ENCODE measurements at regions not wholly inside any gene's neighbourhood (a gene's known extent, or its start where the extent isn't known, plus 50 kb on each side); places are given as distances from the start of the nearest gene placed in this dataset.

- Histone ChIP-seq H3K27me3 (peaks cover 0 to 4% of the 10 kb centered on the region in 2 donors), H3K36me3 (no peaks in the 10 kb centered on the region), H3K4me1 (no peaks in the 10 kb centered on the region), H3K4me3 (no peak overlapping the region), H3K9me3 (peaks cover 6 to 20% of the 10 kb centered on the region in 2 donors), H3K27ac (no peak overlapping the region)
- intact Hi-C loops (cut with DNase I; ENCODE audit: low total_unique reads) = no loop called here
- no peak for TF ChIP-seq CTCF (IDR thresholded peaks at IDR 0.05)
- no peak for TF ChIP-seq POLR2AphosphoS5 (IDR thresholded peaks at IDR 0.05)
- TF ChIP-seq POLR2A (IDR thresholded peaks at IDR 0.05) = no peak
- DNase-seq (ENCODE audit: low spot score in 2 of 2) = no peak
Measured at GRCh38 chr12:65574867-65575266, 249.4 kb upstream of the HMGA2 start.

DNA sequence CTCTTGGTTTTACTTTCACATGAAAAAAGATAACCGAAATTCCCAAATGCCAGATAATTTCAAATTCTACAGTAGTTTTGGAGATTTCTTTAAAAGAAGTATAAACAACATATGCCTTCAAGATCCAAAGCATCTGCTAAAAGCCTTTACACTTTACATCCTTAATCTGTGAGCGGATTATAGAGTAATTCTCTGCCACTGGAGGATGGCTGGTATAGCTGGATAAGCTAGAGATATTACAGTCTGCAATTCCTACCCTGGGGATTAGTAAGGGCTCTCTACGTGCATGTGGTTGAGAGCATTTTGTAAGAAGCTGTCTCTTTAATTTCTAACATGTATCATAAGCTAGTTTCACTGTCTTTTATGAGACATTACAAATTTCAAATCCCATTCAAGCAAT lies 240.3 kb upstream of the HMGA2 start:
- no peak for DNase-seq (ENCODE audit: low spot score in 2 of 2)
- no peak overlapping the region for H3K27ac ChIP-seq
- H3K27me3 ChIP-seq = no peaks in the 10 kb centered on the region
- no peaks in the 10 kb centered on the region for H3K9me3 ChIP-seq
- intact Hi-C loops (cut with DNase I; ENCODE audit: low total_unique reads) = no loop called here
- TF ChIP-seq CTCF (IDR thresholded peaks at IDR 0.05) (no peak), POLR2A (IDR thresholded peaks at IDR 0.05) (no peak), POLR2AphosphoS5 (IDR thresholded peaks at IDR 0.05) (no peak)
- no peak overlapping the region for H3K4me3 ChIP-seq
- no peaks in the 10 kb centered on the region for H3K36me3 ChIP-seq
- H3K4me1 ChIP-seq = no peaks in the 10 kb centered on the region

GRCh38 chr12:65585648-65586602 lies 238.4 kb upstream of the HMGA2 start:
- TF ChIP-seq CTCF (IDR thresholded peaks at IDR 0.05) = no peak
- no peak for TF ChIP-seq POLR2AphosphoS5 (IDR thresholded peaks at IDR 0.05)
- TF ChIP-seq POLR2A (IDR thresholded peaks at IDR 0.05) = no peak

DNA sequence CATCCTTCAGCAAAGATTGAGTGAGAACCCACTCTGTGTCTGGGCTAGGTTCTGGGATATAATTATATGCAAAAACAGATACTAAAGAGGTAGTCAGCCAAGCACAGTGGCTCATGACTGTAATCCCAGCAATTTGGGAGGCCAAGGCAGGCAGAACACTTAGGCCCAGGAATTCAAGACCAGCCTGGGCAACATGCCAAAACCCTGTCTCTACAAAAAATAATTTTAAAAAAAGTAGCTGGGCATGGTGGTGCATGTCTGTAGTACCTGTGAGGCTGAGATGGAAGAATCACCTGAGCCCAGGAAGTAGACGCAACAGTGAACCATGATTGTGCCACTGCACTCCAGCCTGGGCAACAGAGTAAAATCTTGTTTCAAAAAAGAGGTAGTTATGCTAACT lies 237.5 kb upstream of the HMGA2 start:
- no peak for DNase-seq (ENCODE audit: low spot score in 2 of 2)
- H3K27ac ChIP-seq = no peak overlapping the region
- no peak for TF ChIP-seq POLR2A (IDR thresholded peaks at IDR 0.05)
- no peak for TF ChIP-seq POLR2AphosphoS5 (IDR thresholded peaks at IDR 0.05)
- no peak for TF ChIP-seq CTCF (IDR thresholded peaks at IDR 0.05)
- intact Hi-C loops (cut with DNase I; ENCODE audit: low total_unique reads) = no loop called here
- no peaks in the 10 kb centered on the region for H3K27me3 ChIP-seq
- H3K9me3 ChIP-seq = no peaks in the 10 kb centered on the region
- no peak overlapping the region for H3K4me3 ChIP-seq
- H3K4me1 ChIP-seq = no peaks in the 10 kb centered on the region
- H3K36me3 ChIP-seq = no peaks in the 10 kb centered on the region

More at GRCh38 chr12:65585648-65586602, 238.4 kb upstream of the HMGA2 start:
- no peak overlapping the region for H3K4me3 ChIP-seq
- no peak for DNase-seq (ENCODE audit: low spot score in 2 of 2)
- H3K36me3 ChIP-seq = no peaks in the 10 kb centered on the region
- no peaks in the 10 kb centered on the region for H3K27me3 ChIP-seq
- no peaks in the 10 kb centered on the region for H3K9me3 ChIP-seq
- no peak overlapping the region for H3K27ac ChIP-seq
- intact Hi-C loops (cut with DNase I; ENCODE audit: low total_unique reads) = no loop called here
- H3K4me1 ChIP-seq = no peaks in the 10 kb centered on the region

- intact Hi-C loops (cut with DNase I; ENCODE audit: low total_unique reads) = no loop called here
- TF ChIP-seq POLR2A (IDR thresholded peaks at IDR 0.05) (no peak), POLR2AphosphoS5 (IDR thresholded peaks at IDR 0.05) (no peak), CTCF (IDR thresholded peaks at IDR 0.05) (no peak)
Measured at GRCh38 chr12:65590318-65590717, 234.0 kb upstream of the HMGA2 start.

More at GRCh38 chr12:65590318-65590717, 234.0 kb upstream of the HMGA2 start:
- Histone ChIP-seq H3K9me3 (no peaks in the 10 kb centered on the region), H3K27ac (no peak overlapping the region), H3K4me1 (no peaks in the 10 kb centered on the region), H3K4me3 (no peak overlapping the region), H3K27me3 (no peaks in the 10 kb centered on the region), H3K36me3 (no peaks in the 10 kb centered on the region)
- no peak for DNase-seq (ENCODE audit: low spot score in 2 of 2)
